WTC11 (cell line): ENCODE measurements at regions not wholly inside any gene's neighbourhood (a gene's known extent, or its start where the extent isn't known, plus 50 kb on each side); places are given as distances from the start of the nearest gene placed in this dataset.

Source experiments
- ATAC-seq: fragments of 200-7000 bp; cut with Tn5 transposase; 2 replicates; pipeline ENCODE4 v1.10.0; 2021; ENCODE audit warnings: mild to moderate bottlenecking, moderate library complexity
- CTCF ChIA-PET: fragments of 300-600 bp; sonication (Branson Sonifier 250); formaldehyde crosslinking; loops from one replicate; lab custom pipeline; 2021; ENCODE audit warnings: antibody characterized with exemption; lab: Charles Lee
- POLR2A ChIA-PET: fragments of 350-600 bp; sonication (Branson Sonifier 250); formaldehyde crosslinking; loops from one replicate; lab custom pipeline; 2021; ENCODE audit warnings: antibody characterized with exemption; lab: Charles Lee
- DNase-seq: peaks from one replicate; pipeline ENCODE4 v3.0.0; 2021; ENCODE audit warnings: low spot score
- H3K27ac Mint-ChIP-seq: 2 replicates; pipeline ENCODE4 v1.8.0; 2021; ENCODE audit warnings: mixed read lengths
- H3K27me3 Mint-ChIP-seq: 2 replicates; pipeline ENCODE4 v1.8.0; 2021; ENCODE audit warnings: low read depth, mild to moderate bottlenecking, moderate library complexity, mixed read lengths
- H3K36me3 Mint-ChIP-seq: 2 replicates; pipeline ENCODE4 v1.8.0; 2021; ENCODE audit warnings: mixed read lengths
- H3K4me1 Mint-ChIP-seq: 2 replicates; pipeline ENCODE4 v1.8.0; 2022; ENCODE audit warnings: mixed read lengths
- H3K4me3 Mint-ChIP-seq: 2 replicates; pipeline ENCODE4 v1.8.0; 2021; ENCODE audit warnings: mild to moderate bottlenecking, moderate library complexity, mixed read lengths
- H3K9me3 Mint-ChIP-seq: 2 replicates; pipeline ENCODE4 v1.8.0; 2021; ENCODE audit warnings: mixed read lengths
- AR ChIP-seq: fragments of 250-450 bp; sonication (Bioruptor Pico); IDR thresholded peaks from 2 replicates; pipeline ENCODE4 v1.9.0; 2021; ENCODE audit warnings: mild to moderate bottlenecking
- FOXP4 ChIP-seq: sonication (generic); formaldehyde crosslinking; IDR thresholded peaks from 2 replicates; pipeline ENCODE4 v1.8.0; 2022; ENCODE audit warnings: mild to moderate bottlenecking, missing genetic modification reagents
- IRF2 ChIP-seq: sonication (generic); formaldehyde crosslinking; IDR thresholded peaks from 2 replicates; pipeline ENCODE4 v1.8.0; 2022; ENCODE audit warnings: low read depth, missing genetic modification reagents, borderline replicate concordance
- PREB ChIP-seq: sonication (generic); formaldehyde crosslinking; IDR thresholded peaks from 2 replicates; pipeline ENCODE4 v1.8.1; 2022; ENCODE audit warnings: mild to moderate bottlenecking, missing genetic modification reagents, moderate library complexity, borderline replicate concordance
- SP1 ChIP-seq: sonication (generic); formaldehyde crosslinking; conservative IDR thresholded peaks from 2 replicates; pipeline ENCODE4 v1.8.1; 2022; ENCODE audit warnings: missing genetic modification reagents
- TCF7 ChIP-seq: sonication (generic); formaldehyde crosslinking; IDR thresholded peaks from 2 replicates; pipeline ENCODE4 v1.8.0; 2022; ENCODE audit warnings: mild to moderate bottlenecking, low read depth, missing genetic modification reagents, moderate library complexity
- TEAD4 ChIP-seq: sonication (generic); formaldehyde crosslinking; IDR thresholded peaks from 2 replicates; pipeline ENCODE4 v1.8.0; 2022; ENCODE audit warnings: mild to moderate bottlenecking, missing genetic modification reagents
- TP53 ChIP-seq: sonication (generic); formaldehyde crosslinking; IDR thresholded peaks from 2 replicates; pipeline ENCODE4 v1.8.1; 2023; ENCODE audit warnings: mild to moderate bottlenecking, missing genetic modification reagents
- ZNF121 ChIP-seq: sonication (generic); formaldehyde crosslinking; IDR thresholded peaks from 2 replicates; pipeline ENCODE4 v1.8.0; 2023; ENCODE audit warnings: missing genetic modification reagents
- ZNF263 ChIP-seq: sonication (generic); formaldehyde crosslinking; IDR thresholded peaks from 2 replicates; pipeline ENCODE4 v1.8.1; 2022; ENCODE audit warnings: low read depth, mild to moderate bottlenecking, moderate library complexity, missing genetic modification reagents
- ZNF396 ChIP-seq: fragments of 250-450 bp; sonication (Bioruptor Pico); IDR thresholded peaks from 2 replicates; pipeline ENCODE4 v1.8.0; 2021; ENCODE audit warnings: mild to moderate bottlenecking, moderate library complexity, borderline replicate concordance
- ZNF532 ChIP-seq: fragments of 250-450 bp; sonication (Bioruptor Pico); IDR thresholded peaks from 2 replicates; pipeline ENCODE4 v1.9.0; 2021; ENCODE audit warnings: mild to moderate bottlenecking, borderline replicate concordance
- TF ChIP-seq, protein P1 (sequence below): sonication (generic); formaldehyde crosslinking; IDR thresholded peaks from 2 replicates; pipeline ENCODE4 v1.8.0; 2023; ENCODE audit warnings: missing genetic modification reagents, mild to moderate bottlenecking, borderline replicate concordance
- TF ChIP-seq, protein P2 (sequence below): sonication (generic); formaldehyde crosslinking; IDR thresholded peaks from 2 replicates; pipeline ENCODE4 v1.8.0; 2023; ENCODE audit warnings: missing genetic modification reagents

DNA sequence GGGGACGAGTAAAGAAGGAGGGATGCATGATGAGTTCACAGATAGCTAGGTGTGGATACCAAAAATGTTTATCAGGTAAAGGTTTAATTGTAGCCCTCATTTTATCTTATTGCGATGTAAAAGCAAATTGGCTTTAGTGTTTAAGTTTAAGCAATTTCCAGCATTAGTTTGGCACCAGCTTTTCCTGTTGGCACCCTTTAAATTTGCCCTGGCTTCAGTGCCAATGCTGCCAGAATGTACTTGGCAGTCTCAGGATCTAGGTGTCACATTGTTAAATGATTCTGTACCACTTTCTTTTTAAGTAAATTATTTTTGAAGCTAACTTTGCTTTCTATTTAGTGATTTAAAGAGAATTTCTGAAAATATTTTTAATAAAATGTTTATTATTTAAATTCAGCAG is 681.8 kb downstream of the PCDH18 start:
- ChIA-PET CTCF (no interaction called here), POLR2A (no interaction called here)
- H3K27ac Mint-ChIP-seq, result no peak overlapping the region
- H3K9me3 Mint-ChIP-seq, result peaks cover 37% of the 10 kb centered on the region
- H3K27me3 Mint-ChIP-seq, result no peaks in the 10 kb centered on the region; the same call in 1 of the 2 replicates
- TF ChIP-seq TEAD4 (CRISPR knock-in tag), result no peak
- no peak for TF ChIP-seq FOXP4 (CRISPR knock-in tag)
- no peak for TF ChIP-seq SP1 (CRISPR knock-in tag)
- DNase-seq (no peak), ATAC-seq (no peak)
- H3K36me3 Mint-ChIP-seq, result peaks cover 18% of the 10 kb centered on the region
- no peak overlapping the region for H3K4me3 Mint-ChIP-seq
- peaks cover 11% of the 10 kb centered on the region for H3K4me1 Mint-ChIP-seq

GRCh38 chr4:136847881-136848621 is 684.2 kb downstream of the PCDH18 start:
- DNase-seq, result no peak
- ATAC-seq, result no peak
- Mint-ChIP-seq H3K4me1 (no peaks in the 10 kb centered on the region), H3K9me3 (peaks cover 49% of the 10 kb centered on the region), H3K27ac (no peak overlapping the region), H3K4me3 (no peak overlapping the region), H3K36me3 (peaks cover 35% of the 10 kb centered on the region), H3K27me3 (no peaks in the 10 kb centered on the region; the same call in 1 of the 2 replicates)
- TF ChIP-seq IRF2, result no peak
- TF ChIP-seq TP53 (CRISPR knock-in tag), result no peak
- TF ChIP-seq, protein P1, sequence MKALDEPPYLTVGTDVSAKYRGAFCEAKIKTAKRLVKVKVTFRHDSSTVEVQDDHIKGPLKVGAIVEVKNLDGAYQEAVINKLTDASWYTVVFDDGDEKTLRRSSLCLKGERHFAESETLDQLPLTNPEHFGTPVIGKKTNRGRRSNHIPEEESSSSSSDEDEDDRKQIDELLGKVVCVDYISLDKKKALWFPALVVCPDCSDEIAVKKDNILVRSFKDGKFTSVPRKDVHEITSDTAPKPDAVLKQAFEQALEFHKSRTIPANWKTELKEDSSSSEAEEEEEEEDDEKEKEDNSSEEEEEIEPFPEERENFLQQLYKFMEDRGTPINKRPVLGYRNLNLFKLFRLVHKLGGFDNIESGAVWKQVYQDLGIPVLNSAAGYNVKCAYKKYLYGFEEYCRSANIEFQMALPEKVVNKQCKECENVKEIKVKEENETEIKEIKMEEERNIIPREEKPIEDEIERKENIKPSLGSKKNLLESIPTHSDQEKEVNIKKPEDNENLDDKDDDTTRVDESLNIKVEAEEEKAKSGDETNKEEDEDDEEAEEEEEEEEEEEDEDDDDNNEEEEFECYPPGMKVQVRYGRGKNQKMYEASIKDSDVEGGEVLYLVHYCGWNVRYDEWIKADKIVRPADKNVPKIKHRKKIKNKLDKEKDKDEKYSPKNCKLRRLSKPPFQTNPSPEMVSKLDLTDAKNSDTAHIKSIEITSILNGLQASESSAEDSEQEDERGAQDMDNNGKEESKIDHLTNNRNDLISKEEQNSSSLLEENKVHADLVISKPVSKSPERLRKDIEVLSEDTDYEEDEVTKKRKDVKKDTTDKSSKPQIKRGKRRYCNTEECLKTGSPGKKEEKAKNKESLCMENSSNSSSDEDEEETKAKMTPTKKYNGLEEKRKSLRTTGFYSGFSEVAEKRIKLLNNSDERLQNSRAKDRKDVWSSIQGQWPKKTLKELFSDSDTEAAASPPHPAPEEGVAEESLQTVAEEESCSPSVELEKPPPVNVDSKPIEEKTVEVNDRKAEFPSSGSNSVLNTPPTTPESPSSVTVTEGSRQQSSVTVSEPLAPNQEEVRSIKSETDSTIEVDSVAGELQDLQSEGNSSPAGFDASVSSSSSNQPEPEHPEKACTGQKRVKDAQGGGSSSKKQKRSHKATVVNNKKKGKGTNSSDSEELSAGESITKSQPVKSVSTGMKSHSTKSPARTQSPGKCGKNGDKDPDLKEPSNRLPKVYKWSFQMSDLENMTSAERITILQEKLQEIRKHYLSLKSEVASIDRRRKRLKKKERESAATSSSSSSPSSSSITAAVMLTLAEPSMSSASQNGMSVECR (CRISPR knock-in tag), result no peak
- no peak for TF ChIP-seq TCF7 (CRISPR knock-in tag)
- no peak for TF ChIP-seq ZNF121 (CRISPR knock-in tag)
- no peak for TF ChIP-seq PREB (CRISPR knock-in tag)
- TF ChIP-seq ZNF532 (CRISPR knock-in tag), result no peak
- TF ChIP-seq TEAD4 (CRISPR knock-in tag), result no peak
- TF ChIP-seq, protein P2, sequence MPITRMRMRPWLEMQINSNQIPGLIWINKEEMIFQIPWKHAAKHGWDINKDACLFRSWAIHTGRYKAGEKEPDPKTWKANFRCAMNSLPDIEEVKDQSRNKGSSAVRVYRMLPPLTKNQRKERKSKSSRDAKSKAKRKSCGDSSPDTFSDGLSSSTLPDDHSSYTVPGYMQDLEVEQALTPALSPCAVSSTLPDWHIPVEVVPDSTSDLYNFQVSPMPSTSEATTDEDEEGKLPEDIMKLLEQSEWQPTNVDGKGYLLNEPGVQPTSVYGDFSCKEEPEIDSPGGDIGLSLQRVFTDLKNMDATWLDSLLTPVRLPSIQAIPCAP (CRISPR knock-in tag), result no peak
- no peak for TF ChIP-seq AR (CRISPR knock-in tag)
- TF ChIP-seq ZNF396, result no peak
- no peak for TF ChIP-seq ZNF263 (CRISPR knock-in tag)
- ChIA-PET CTCF (interaction anchor here (1.4 kb wide), 1 partner anchor 16 kb away, joined by 4 read pairs; no protein-coding TSS in a partner anchor), POLR2A (no interaction called here)
